ENCODE measurements at regions not wholly inside any gene's neighbourhood (a gene's known extent, or its start where the extent isn't known, plus 50 kb on each side); places are given as distances from the start of the nearest gene placed in this dataset.

DNA sequence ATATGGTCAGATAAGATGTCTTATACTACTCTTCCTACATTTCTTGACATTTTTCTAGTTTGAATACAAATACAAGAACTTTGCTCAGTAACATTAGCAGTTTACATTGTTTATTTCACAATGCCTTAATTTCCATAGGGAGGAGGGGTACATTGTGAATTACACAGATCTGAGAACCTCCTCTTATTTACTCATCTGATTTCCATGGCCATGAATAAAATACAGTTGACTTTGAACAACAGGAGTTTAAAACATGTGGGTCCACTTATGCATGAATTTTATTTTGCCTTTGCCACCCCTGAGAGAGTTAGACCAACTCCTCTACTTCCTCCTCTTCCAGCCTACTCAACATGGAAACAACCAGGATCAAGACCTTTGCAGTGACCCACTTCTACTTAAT is 67.7 kb downstream of the MGST1 start:
- Histone ChIP-seq H3K36me3 (no peaks in the 10 kb centered on the region), H3K27ac (no peak overlapping the region), H3K9me3 (no peaks in the 10 kb centered on the region), H3K27me3 (no peaks in the 10 kb centered on the region), H3K4me1 (no peaks in the 10 kb centered on the region), H3K4me3 (no peak overlapping the region)
- intact Hi-C loops (cut with DNase I; ENCODE audit: low total_unique reads) = no loop called here
- no peak for DNase-seq (ENCODE audit: low spot score in 2 of 2)
- no peak for TF ChIP-seq POLR2A (IDR thresholded peaks at IDR 0.05)
- no peak for TF ChIP-seq POLR2AphosphoS5 (IDR thresholded peaks at IDR 0.05)
- TF ChIP-seq CTCF (IDR thresholded peaks at IDR 0.05) = no peak

DNA sequence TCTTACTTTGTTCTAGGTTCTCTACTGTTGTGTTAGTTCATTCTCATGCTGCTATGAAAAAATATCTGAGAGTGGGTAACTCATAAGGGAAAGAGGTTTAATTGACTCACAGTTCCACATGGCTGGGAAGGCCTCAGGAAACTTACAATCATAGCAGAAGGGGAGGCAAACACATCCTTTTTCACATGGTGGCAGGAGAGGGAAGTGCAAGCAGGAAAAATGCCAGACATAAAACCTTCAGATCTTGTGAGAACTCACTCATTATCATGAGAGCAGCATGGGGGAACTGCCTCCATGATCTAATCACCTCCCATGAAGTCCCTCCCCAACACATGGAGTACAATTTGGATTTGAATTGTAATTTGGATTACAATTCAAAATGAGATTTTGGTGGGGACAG is 69.6 kb downstream of the MGST1 start:
- DNase-seq (ENCODE audit: low spot score in 2 of 2) = no peak
- intact Hi-C loops (cut with DNase I; ENCODE audit: low total_unique reads) = no loop called here
- TF ChIP-seq POLR2A (IDR thresholded peaks at IDR 0.05) (no peak), POLR2AphosphoS5 (IDR thresholded peaks at IDR 0.05) (no peak), CTCF (IDR thresholded peaks at IDR 0.05) (no peak)
- Histone ChIP-seq H3K27me3 (no peaks in the 10 kb centered on the region), H3K4me1 (no peaks in the 10 kb centered on the region), H3K9me3 (no peaks in the 10 kb centered on the region), H3K36me3 (no peaks in the 10 kb centered on the region), H3K4me3 (no peak overlapping the region), H3K27ac (no peak overlapping the region)

DNA sequence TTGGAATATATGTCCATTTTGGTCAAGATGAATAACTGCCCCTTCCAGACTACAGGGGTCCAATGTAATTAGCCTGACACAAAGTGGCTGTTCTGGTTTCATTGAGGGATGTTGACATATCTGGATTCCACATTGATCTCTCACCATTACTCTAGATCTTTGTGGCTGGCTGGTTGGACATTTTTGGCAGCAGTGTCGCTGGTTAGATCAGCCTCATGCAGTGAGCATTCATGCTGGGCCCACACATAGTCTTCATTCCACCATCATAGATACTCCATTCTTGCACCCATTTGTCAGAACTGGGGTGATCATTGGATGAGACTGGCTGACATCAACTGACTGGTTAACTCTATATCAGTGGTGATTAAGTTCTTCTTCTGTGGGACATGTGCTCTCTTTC is 74.4 kb downstream of the MGST1 start:
- H3K4me3 ChIP-seq = no peak overlapping the region
- no peaks in the 10 kb centered on the region for H3K9me3 ChIP-seq
- TF ChIP-seq POLR2A (IDR thresholded peaks at IDR 0.05) (no peak), POLR2AphosphoS5 (IDR thresholded peaks at IDR 0.05) (no peak), CTCF (IDR thresholded peaks at IDR 0.05) (no peak)
- no peaks in the 10 kb centered on the region for H3K36me3 ChIP-seq
- intact Hi-C loops (cut with DNase I; ENCODE audit: low total_unique reads) = no loop called here
- no peaks in the 10 kb centered on the region for H3K4me1 ChIP-seq
- no peak for DNase-seq (ENCODE audit: low spot score in 2 of 2)
- H3K27ac ChIP-seq = no peak overlapping the region
- no peaks in the 10 kb centered on the region for H3K27me3 ChIP-seq

GRCh38 chr12:16424531-16424930 is 77.1 kb downstream of the MGST1 start:
- intact Hi-C loops (cut with DNase I; ENCODE audit: low total_unique reads) = no loop called here
- Histone ChIP-seq H3K9me3 (no peaks in the 10 kb centered on the region), H3K27me3 (no peaks in the 10 kb centered on the region), H3K4me1 (no peaks in the 10 kb centered on the region), H3K27ac (no peak overlapping the region), H3K4me3 (no peak overlapping the region), H3K36me3 (no peaks in the 10 kb centered on the region)
- DNase-seq (ENCODE audit: low spot score in 2 of 2) = no peak
- TF ChIP-seq POLR2AphosphoS5 (IDR thresholded peaks at IDR 0.05) = no peak
- TF ChIP-seq POLR2A (IDR thresholded peaks at IDR 0.05) = no peak
- TF ChIP-seq CTCF (IDR thresholded peaks at IDR 0.05) = no peak

DNA sequence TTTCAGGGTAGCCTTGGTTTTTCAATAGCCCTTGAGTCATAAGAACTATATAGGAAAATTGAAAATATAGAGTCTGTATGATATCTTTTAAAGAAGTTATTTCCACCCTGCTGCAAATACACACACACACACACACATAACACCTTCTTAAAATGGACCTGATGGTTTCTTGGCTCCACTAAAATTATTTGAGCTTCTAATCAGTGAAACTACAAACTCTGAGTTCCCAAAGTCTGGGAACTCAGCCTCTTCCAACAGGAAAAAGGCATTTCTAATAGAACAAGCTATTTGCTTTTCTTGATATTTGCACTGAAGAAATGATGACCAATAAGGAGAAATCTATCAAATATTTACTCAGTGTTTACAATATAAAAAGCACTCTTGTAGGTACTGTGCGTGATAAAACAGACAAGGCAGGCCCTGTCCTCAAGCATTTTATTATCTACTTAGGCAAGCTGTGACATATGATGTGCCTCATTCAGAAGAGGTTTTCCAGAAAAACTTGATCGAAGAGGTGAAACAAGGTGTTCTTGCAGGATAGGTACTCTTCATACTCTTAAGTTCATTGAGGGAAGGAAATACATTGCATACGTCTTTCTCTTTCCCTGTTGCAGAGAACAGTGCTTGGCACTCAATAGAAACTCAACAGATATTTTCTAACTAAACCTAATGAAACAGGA is 88.6 kb downstream of the MGST1 start:
- no peaks in the 10 kb centered on the region for H3K4me1 ChIP-seq
- H3K27ac ChIP-seq = no peak overlapping the region
- TF ChIP-seq CTCF (IDR thresholded peaks at IDR 0.05) = no peak
- no peak for TF ChIP-seq POLR2AphosphoS5 (IDR thresholded peaks at IDR 0.05)
- TF ChIP-seq POLR2A (IDR thresholded peaks at IDR 0.05) = no peak
- H3K9me3 ChIP-seq = no peaks in the 10 kb centered on the region
- intact Hi-C loops (cut with DNase I; ENCODE audit: low total_unique reads) = no loop called here
- DNase-seq (ENCODE audit: low spot score in 2 of 2) = no peak
- H3K27me3 ChIP-seq = no peaks in the 10 kb centered on the region
- no peak overlapping the region for H3K4me3 ChIP-seq
- H3K36me3 ChIP-seq = no peaks in the 10 kb centered on the region

Data from breast epithelium (tissue), 4 donors.